HFF-Myc (cell line): ENCODE measurements at regions not wholly inside any gene's neighbourhood (a gene's known extent, or its start where the extent isn't known, plus 50 kb on each side); places are given as distances from the start of the nearest gene placed in this dataset.

ENCODE experiments used
- DNase-seq: peaks from one replicate; pipeline ENCODE4 v3.0.0-alpha.2; 2011; ENCODE audit warnings: low read depth; ENCODE audit errors: extremely low read depth
- H3K4me3 ChIP-seq: replicated peaks from 2 replicates; pipeline ENCODE4 v1.5.1; 2011; ENCODE audit warnings: low read depth, mild to moderate bottlenecking, control low read depth, low read length
- CTCF ChIP-seq: IDR thresholded peaks from 2 replicates; pipeline ENCODE4 v1.5.1; 2012; ENCODE audit warnings: mild to moderate bottlenecking, low read depth, low read length, control low read depth; ENCODE audit errors: missing control alignments

GRCh38 chr3:24863215-24863614, 368.6 kb upstream of the THRB start:
- no peak for DNase-seq
- H3K4me3 ChIP-seq, result no peak overlapping the region
- no peak for TF ChIP-seq CTCF

- no peak overlapping the region for H3K4me3 ChIP-seq
- DNase-seq, result no peak
- TF ChIP-seq CTCF, result no peak
Measured at GRCh38 chr3:24867783-24868182, 373.1 kb upstream of the THRB start.

GRCh38 chr3:24881239-24881638, 386.6 kb upstream of the THRB start:
- no peak for DNase-seq
- H3K4me3 ChIP-seq, result no peak overlapping the region
- no peak for TF ChIP-seq CTCF

GRCh38 chr3:24886501-24886900, 391.9 kb upstream of the THRB start:
- no peak overlapping the region for H3K4me3 ChIP-seq
- DNase-seq, result no peak
- no peak for TF ChIP-seq CTCF

GRCh38 chr3:24890012-24890411, 395.4 kb upstream of the THRB start:
- no peak for TF ChIP-seq CTCF
- DNase-seq, result no peak
- H3K4me3 ChIP-seq, result no peak overlapping the region

- DNase-seq, result no peak
- no peak overlapping the region for H3K4me3 ChIP-seq
- TF ChIP-seq CTCF, result no peak
Measured at GRCh38 chr3:24899373-24899772, 404.7 kb upstream of the THRB start.

- TF ChIP-seq CTCF, result no peak
- no peak for DNase-seq
Measured at GRCh38 chr3:24899901-24900603, 405.4 kb upstream of the THRB start.

More at GRCh38 chr3:24899901-24900603, 405.4 kb upstream of the THRB start:
- no peak overlapping the region for H3K4me3 ChIP-seq
